ENCODE measurements at regions not wholly inside any gene's neighbourhood (a gene's known extent, or its start where the extent isn't known, plus 50 kb on each side); places are given as distances from the start of the nearest gene placed in this dataset.
"Not testable (repeated sequence)": the region's sequence is repeated elsewhere in the genome, so short reads cannot be mapped to it uniquely, and the experiment has no call there.

DNA sequence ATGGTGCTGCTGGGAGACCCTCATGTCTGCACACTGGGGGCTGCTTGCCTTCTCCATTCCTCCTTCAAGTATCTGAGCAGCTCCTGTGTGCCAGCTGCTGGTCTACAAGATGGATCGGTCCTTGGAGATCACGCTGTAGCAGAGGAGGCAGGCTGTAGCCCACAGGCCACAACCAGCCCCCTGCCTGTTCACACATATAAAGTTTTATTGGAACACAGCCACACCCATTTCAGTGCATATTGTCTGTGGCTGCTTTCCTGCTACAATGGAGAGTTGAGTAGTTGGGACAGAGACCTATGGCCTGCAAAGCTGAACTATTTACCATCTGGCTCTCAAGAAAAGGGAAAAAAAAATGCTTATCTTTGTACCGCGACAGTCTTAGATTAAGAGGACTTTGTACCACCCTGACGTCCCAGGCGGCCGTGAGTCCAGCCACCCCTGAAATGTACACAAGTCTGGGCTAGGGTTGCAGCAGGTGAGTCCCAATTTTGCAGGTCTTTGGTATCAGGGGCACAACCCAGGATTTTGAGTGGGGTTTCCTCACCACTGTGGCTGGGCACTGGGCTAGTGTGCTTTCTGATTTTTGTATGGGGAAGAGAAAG, 179.2 kb upstream of the OSBPL11 start:
- TF ChIP-seq EP300 (IDR thresholded peaks at IDR 0.05): not testable (repeated sequence)
- TF ChIP-seq, protein P1, sequence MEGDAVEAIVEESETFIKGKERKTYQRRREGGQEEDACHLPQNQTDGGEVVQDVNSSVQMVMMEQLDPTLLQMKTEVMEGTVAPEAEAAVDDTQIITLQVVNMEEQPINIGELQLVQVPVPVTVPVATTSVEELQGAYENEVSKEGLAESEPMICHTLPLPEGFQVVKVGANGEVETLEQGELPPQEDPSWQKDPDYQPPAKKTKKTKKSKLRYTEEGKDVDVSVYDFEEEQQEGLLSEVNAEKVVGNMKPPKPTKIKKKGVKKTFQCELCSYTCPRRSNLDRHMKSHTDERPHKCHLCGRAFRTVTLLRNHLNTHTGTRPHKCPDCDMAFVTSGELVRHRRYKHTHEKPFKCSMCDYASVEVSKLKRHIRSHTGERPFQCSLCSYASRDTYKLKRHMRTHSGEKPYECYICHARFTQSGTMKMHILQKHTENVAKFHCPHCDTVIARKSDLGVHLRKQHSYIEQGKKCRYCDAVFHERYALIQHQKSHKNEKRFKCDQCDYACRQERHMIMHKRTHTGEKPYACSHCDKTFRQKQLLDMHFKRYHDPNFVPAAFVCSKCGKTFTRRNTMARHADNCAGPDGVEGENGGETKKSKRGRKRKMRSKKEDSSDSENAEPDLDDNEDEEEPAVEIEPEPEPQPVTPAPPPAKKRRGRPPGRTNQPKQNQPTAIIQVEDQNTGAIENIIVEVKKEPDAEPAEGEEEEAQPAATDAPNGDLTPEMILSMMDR (IDR thresholded peaks at IDR 0.05): not testable (repeated sequence)

Measured in gastroesophageal sphincter (tissue), 3 donors.